Erythroblast (primary cell): ENCODE measurements at regions not wholly inside any gene's neighbourhood (a gene's known extent, or its start where the extent isn't known, plus 50 kb on each side); places are given as distances from the start of the nearest gene placed in this dataset.

Source experiments
- GATA1 ChIP-seq: IDR thresholded peaks from 2 replicates; pipeline ENCODE4 v1.6.1; 2011; ENCODE audit warnings: low read depth, mild to moderate bottlenecking, control low read depth, low read length, moderate library complexity
- POLR2A ChIP-seq: IDR thresholded peaks from 2 replicates; pipeline ENCODE4 v1.6.1; 2011; ENCODE audit warnings: mild to moderate bottlenecking, low read length

DNA sequence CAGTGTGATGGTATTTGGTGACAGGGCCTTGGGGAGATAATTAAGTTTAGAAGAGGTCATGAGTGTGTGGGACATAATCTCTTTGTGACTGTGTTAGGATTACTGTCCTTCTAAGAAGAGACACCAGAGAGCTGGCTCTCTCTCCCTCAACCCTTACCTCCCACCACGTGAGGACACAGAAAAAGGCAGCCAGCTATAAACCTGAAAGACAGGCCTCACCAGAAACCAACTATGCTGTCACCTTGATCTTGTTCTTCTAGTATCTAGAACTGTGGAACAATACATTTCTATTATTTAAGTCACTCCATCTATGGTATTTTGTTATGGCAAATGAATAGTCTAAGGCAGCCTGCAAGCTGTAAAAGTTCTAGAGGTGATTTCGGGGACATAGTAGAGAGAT, 203.7 kb downstream of the OTOR start:
- TF ChIP-seq POLR2A (no peak), GATA1 (no peak)
